ENCODE measurements at regions not wholly inside any gene's neighbourhood (a gene's known extent, or its start where the extent isn't known, plus 50 kb on each side); places are given as distances from the start of the nearest gene placed in this dataset.

DNA sequence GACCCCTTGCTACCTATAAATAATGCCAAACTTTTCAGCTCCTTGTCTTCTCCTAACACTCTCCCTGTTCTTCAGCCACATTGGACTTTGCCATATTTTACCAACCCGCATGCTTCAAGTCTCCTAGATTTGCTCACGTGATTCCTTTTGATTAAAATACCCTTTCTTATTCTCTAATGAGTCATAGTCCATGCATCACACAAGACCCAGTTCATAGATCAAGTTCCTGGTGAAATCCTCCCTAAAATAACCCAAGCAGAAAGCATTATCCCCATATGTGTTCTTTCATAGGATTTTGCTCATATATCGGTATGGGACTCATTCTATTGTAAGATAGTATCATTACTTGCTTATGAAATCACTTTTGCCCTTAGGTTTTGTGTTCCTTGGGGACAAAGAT lies 108.9 kb upstream of the STXBP5 start:
- H3K4me1 Mint-ChIP-seq, result no peaks in the 10 kb centered on the region
- no peak for DNase-seq (ENCODE audit: low spot score)
- POLR2A ChIA-PET, result no interaction called here
- CTCF ChIA-PET, result no interaction called here
- no peak for ATAC-seq
- TF ChIP-seq, protein P1, sequence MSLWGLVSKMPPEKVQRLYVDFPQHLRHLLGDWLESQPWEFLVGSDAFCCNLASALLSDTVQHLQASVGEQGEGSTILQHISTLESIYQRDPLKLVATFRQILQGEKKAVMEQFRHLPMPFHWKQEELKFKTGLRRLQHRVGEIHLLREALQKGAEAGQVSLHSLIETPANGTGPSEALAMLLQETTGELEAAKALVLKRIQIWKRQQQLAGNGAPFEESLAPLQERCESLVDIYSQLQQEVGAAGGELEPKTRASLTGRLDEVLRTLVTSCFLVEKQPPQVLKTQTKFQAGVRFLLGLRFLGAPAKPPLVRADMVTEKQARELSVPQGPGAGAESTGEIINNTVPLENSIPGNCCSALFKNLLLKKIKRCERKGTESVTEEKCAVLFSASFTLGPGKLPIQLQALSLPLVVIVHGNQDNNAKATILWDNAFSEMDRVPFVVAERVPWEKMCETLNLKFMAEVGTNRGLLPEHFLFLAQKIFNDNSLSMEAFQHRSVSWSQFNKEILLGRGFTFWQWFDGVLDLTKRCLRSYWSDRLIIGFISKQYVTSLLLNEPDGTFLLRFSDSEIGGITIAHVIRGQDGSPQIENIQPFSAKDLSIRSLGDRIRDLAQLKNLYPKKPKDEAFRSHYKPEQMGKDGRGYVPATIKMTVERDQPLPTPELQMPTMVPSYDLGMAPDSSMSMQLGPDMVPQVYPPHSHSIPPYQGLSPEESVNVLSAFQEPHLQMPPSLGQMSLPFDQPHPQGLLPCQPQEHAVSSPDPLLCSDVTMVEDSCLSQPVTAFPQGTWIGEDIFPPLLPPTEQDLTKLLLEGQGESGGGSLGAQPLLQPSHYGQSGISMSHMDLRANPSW (CRISPR knock-in tag; conservative IDR thresholded peaks at IDR 0.05; ENCODE audit: low read depth), result no peak
- no peak for TF ChIP-seq ZNF396 (CRISPR knock-in tag; IDR thresholded peaks at IDR 0.05; ENCODE audit: borderline replicate concordance)
- TF ChIP-seq SP1 (CRISPR knock-in tag; conservative IDR thresholded peaks at IDR 0.05), result no peak
- TF ChIP-seq, protein P2, sequence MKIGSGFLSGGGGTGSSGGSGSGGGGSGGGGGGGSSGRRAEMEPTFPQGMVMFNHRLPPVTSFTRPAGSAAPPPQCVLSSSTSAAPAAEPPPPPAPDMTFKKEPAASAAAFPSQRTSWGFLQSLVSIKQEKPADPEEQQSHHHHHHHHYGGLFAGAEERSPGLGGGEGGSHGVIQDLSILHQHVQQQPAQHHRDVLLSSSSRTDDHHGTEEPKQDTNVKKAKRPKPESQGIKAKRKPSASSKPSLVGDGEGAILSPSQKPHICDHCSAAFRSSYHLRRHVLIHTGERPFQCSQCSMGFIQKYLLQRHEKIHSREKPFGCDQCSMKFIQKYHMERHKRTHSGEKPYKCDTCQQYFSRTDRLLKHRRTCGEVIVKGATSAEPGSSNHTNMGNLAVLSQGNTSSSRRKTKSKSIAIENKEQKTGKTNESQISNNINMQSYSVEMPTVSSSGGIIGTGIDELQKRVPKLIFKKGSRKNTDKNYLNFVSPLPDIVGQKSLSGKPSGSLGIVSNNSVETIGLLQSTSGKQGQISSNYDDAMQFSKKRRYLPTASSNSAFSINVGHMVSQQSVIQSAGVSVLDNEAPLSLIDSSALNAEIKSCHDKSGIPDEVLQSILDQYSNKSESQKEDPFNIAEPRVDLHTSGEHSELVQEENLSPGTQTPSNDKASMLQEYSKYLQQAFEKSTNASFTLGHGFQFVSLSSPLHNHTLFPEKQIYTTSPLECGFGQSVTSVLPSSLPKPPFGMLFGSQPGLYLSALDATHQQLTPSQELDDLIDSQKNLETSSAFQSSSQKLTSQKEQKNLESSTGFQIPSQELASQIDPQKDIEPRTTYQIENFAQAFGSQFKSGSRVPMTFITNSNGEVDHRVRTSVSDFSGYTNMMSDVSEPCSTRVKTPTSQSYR (CRISPR knock-in tag; IDR thresholded peaks at IDR 0.05), result no peak
- no peak for TF ChIP-seq SOX15 (CRISPR knock-in tag; IDR thresholded peaks at IDR 0.05)
- no peak for TF ChIP-seq NFATC4 (CRISPR knock-in tag; IDR thresholded peaks at IDR 0.05)
- TF ChIP-seq, protein P3, sequence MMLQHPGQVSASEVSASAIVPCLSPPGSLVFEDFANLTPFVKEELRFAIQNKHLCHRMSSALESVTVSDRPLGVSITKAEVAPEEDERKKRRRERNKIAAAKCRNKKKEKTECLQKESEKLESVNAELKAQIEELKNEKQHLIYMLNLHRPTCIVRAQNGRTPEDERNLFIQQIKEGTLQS (CRISPR knock-in tag; conservative IDR thresholded peaks at IDR 0.05), result no peak
- no peak for TF ChIP-seq CREB1 (CRISPR knock-in tag; IDR thresholded peaks at IDR 0.05)
- TF ChIP-seq, protein P4, sequence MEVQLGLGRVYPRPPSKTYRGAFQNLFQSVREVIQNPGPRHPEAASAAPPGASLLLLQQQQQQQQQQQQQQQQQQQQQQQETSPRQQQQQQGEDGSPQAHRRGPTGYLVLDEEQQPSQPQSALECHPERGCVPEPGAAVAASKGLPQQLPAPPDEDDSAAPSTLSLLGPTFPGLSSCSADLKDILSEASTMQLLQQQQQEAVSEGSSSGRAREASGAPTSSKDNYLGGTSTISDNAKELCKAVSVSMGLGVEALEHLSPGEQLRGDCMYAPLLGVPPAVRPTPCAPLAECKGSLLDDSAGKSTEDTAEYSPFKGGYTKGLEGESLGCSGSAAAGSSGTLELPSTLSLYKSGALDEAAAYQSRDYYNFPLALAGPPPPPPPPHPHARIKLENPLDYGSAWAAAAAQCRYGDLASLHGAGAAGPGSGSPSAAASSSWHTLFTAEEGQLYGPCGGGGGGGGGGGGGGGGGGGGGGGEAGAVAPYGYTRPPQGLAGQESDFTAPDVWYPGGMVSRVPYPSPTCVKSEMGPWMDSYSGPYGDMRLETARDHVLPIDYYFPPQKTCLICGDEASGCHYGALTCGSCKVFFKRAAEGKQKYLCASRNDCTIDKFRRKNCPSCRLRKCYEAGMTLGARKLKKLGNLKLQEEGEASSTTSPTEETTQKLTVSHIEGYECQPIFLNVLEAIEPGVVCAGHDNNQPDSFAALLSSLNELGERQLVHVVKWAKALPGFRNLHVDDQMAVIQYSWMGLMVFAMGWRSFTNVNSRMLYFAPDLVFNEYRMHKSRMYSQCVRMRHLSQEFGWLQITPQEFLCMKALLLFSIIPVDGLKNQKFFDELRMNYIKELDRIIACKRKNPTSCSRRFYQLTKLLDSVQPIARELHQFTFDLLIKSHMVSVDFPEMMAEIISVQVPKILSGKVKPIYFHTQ (CRISPR knock-in tag; IDR thresholded peaks at IDR 0.05), result no peak
- no peak for TF ChIP-seq ZMAT4 (CRISPR knock-in tag; IDR thresholded peaks at IDR 0.05)
- no peak for TF ChIP-seq GRHL2 (CRISPR knock-in tag; IDR thresholded peaks at IDR 0.05; ENCODE audit: insufficient replicate concordance, severe bottlenecking)
- TF ChIP-seq JUN (CRISPR knock-in tag; IDR thresholded peaks at IDR 0.05), result no peak
- TF ChIP-seq FOXK1 (CRISPR knock-in tag; IDR thresholded peaks at IDR 0.05), result no peak
- TF ChIP-seq ZBTB43 (CRISPR knock-in tag; IDR thresholded peaks at IDR 0.05), result no peak
- TF ChIP-seq, protein P5, sequence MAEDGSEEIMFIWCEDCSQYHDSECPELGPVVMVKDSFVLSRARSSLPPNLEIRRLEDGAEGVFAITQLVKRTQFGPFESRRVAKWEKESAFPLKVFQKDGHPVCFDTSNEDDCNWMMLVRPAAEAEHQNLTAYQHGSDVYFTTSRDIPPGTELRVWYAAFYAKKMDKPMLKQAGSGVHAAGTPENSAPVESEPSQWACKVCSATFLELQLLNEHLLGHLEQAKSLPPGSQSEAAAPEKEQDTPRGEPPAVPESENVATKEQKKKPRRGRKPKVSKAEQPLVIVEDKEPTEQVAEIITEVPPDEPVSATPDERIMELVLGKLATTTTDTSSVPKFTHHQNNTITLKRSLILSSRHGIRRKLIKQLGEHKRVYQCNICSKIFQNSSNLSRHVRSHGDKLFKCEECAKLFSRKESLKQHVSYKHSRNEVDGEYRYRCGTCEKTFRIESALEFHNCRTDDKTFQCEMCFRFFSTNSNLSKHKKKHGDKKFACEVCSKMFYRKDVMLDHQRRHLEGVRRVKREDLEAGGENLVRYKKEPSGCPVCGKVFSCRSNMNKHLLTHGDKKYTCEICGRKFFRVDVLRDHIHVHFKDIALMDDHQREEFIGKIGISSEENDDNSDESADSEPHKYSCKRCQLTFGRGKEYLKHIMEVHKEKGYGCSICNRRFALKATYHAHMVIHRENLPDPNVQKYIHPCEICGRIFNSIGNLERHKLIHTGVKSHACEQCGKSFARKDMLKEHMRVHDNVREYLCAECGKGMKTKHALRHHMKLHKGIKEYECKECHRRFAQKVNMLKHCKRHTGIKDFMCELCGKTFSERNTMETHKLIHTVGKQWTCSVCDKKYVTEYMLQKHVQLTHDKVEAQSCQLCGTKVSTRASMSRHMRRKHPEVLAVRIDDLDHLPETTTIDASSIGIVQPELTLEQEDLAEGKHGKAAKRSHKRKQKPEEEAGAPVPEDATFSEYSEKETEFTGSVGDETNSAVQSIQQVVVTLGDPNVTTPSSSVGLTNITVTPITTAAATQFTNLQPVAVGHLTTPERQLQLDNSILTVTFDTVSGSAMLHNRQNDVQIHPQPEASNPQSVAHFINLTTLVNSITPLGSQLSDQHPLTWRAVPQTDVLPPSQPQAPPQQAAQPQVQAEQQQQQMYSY (CRISPR knock-in tag; IDR thresholded peaks at IDR 0.05), result no peak
- TF ChIP-seq, protein P6, sequence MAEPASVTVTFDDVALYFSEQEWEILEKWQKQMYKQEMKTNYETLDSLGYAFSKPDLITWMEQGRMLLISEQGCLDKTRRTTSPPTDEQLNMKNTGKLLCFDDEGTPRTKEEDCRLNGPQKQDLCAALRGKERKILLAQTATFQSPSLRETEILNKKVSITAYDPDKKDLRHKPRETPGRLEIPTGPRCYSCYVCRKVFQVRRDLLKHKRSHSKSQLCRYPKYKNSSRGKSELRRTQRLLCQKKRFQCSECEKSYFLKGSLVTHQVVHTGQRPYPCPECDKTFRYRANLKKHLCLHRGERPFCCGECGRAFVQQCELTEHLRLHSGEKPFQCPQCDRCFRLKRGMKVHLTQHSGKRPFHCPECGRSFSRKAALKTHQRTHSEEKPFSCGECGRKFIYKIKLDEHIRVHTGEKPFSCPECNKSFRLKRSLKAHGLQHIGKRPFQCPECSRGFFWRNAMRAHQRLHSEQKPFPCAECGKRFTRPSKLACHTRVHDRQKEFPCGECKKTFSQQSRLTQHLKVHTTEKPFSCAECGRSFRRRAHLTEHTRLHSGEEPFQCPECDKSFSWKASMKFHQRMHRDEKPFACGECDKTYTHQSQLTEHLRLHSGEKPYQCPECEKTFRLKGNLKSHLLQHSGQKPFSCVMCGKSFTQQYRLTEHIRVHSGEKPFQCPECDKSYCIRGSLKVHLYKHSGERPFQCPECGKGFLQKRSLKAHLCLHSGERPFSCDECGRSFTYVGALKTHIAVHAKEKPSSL (CRISPR knock-in tag; conservative IDR thresholded peaks at IDR 0.05), result no peak
- H3K36me3 Mint-ChIP-seq, result no peaks in the 10 kb centered on the region
- H3K27ac Mint-ChIP-seq, result no peak overlapping the region
- no peaks in the 10 kb centered on the region for H3K27me3 Mint-ChIP-seq (ENCODE audit: low read depth)
- H3K9me3 Mint-ChIP-seq, result peaks cover 6% of the 10 kb centered on the region
- H3K4me3 Mint-ChIP-seq, result no peak overlapping the region

Data from WTC11 (cell line).